Lower leg skin (tissue), 3 donors: ENCODE measurements at regions not wholly inside any gene's neighbourhood (a gene's known extent, or its start where the extent isn't known, plus 50 kb on each side); places are given as distances from the start of the nearest gene placed in this dataset.

ENCODE experiments used
- CTCF ChIP-seq, 3 donors: fragments of 450-650 bp; IDR thresholded peaks; one replicate each; pipeline ENCODE4 v1.5.1; 2016; ENCODE audit warnings: antibody characterized with exemption in 3 of 3, mild to moderate bottlenecking in 3 of 3, moderate library complexity in 2 of 3
- POLR2A ChIP-seq, 2 donors: fragments of 450-650 bp; IDR thresholded peaks; one replicate each; pipeline ENCODE4 v1.6.1; 2016 to 2017; ENCODE audit warnings: antibody characterized with exemption in 2 of 2, mild to moderate bottlenecking in 1 of 2, moderate library complexity in 1 of 2

- TF ChIP-seq CTCF (IDR thresholded peaks at IDR 0.05) = no peak
- TF ChIP-seq POLR2A (IDR thresholded peaks at IDR 0.05) = no peak
Observed at GRCh38 chr11:32297611-32298011, 137.7 kb downstream of the WT1 start.
